Mesendoderm (in vitro differentiated cells): ENCODE measurements at regions not wholly inside any gene's neighbourhood (a gene's known extent, or its start where the extent isn't known, plus 50 kb on each side); places are given as distances from the start of the nearest gene placed in this dataset.
A peak's percentile ranks its signal among the peaks of the same experiment; 100 is the strongest.

Experiments used
- DNase-seq: peaks from one replicate; pipeline ENCODE4 v3.0.0; 2013
- H2AK5ac ChIP-seq: 2 replicates; pipeline ENCODE4 v1.6.1; 2013; ENCODE audit warnings: low read length, inconsistent platforms
- H2BK120ac ChIP-seq: 2 replicates; pipeline ENCODE4 v1.6.1; 2013; ENCODE audit warnings: low read depth, mild to moderate bottlenecking, low read length, moderate library complexity, mixed read lengths
- H2BK15ac ChIP-seq: replicated peaks from 2 replicates; pipeline ENCODE4 v1.6.1; 2013; ENCODE audit warnings: low read depth, mild to moderate bottlenecking, moderate library complexity
- H2BK5ac ChIP-seq: 2 replicates; pipeline ENCODE4 v1.6.1; 2013; ENCODE audit warnings: low read length, inconsistent platforms
- H3K18ac ChIP-seq: 2 replicates; pipeline ENCODE4 v1.6.1; 2013; ENCODE audit warnings: mild to moderate bottlenecking, low read length, mixed read lengths
- H3K23ac ChIP-seq: one replicate; pipeline ENCODE4 v1.6.1; 2013; ENCODE audit warnings: low read length
- H3K27ac ChIP-seq: 2 replicates; pipeline ENCODE4 v1.5.1; 2013; ENCODE audit warnings: low read depth, mild to moderate bottlenecking, inconsistent platforms, low read length, moderate library complexity
- H3K27me3 ChIP-seq: 2 replicates; pipeline ENCODE4 v1.6.1; 2013; ENCODE audit warnings: low read length, control low read depth, mild to moderate bottlenecking, inconsistent platforms; ENCODE audit not compliant: insufficient read depth, poor library complexity
- H3K36me3 ChIP-seq: 2 replicates; pipeline ENCODE4 v1.6.1; 2013; ENCODE audit warnings: low read length, inconsistent platforms; ENCODE audit not compliant: control insufficient read depth, insufficient read depth
- H3K4ac ChIP-seq: one replicate; pipeline ENCODE4 v1.6.1; 2013; ENCODE audit warnings: low read depth, mild to moderate bottlenecking, low read length, moderate library complexity
- H3K4me1 ChIP-seq: 2 replicates; pipeline ENCODE4 v1.6.1; 2013; ENCODE audit warnings: low read depth, low read length, inconsistent platforms; ENCODE audit not compliant: control insufficient read depth
- H3K4me2 ChIP-seq: 2 replicates; pipeline ENCODE4 v1.6.1; 2013; ENCODE audit warnings: low read length
- H3K4me3 ChIP-seq: 2 replicates; pipeline ENCODE4 v1.5.1; 2013; ENCODE audit warnings: mild to moderate bottlenecking, low read length
- H3K56ac ChIP-seq: one replicate; pipeline ENCODE4 v1.6.1; 2013; ENCODE audit warnings: low read length
- H3K79me1 ChIP-seq: 2 replicates; pipeline ENCODE4 v1.6.1; 2013; ENCODE audit warnings: low read length, inconsistent platforms
- H3K79me2 ChIP-seq: 2 replicates; pipeline ENCODE4 v1.6.1; 2013; ENCODE audit warnings: mild to moderate bottlenecking, low read length; ENCODE audit not compliant: control insufficient read depth, insufficient read depth
- H3K9ac ChIP-seq: 2 replicates; pipeline ENCODE4 v1.6.1; 2013; ENCODE audit warnings: low read length, inconsistent platforms
- H4K5ac ChIP-seq: one replicate; pipeline ENCODE4 v1.6.1; 2013; ENCODE audit warnings: low read length
- H4K8ac ChIP-seq: one replicate; pipeline ENCODE4 v1.6.1; 2013; ENCODE audit warnings: low read depth, mild to moderate bottlenecking, control low read depth, low read length, moderate library complexity
- WGBS: extraction: QIAGEN DNeasy Blood & Tissue Kit; methylation state at CpG from one replicate; pipeline ENCODE4 v1.1.7; 2013; ENCODE audit warnings: low lambda C conversion rate, missing lambda C conversion rate; ENCODE audit not compliant: insufficient coverage; ENCODE audit errors: extremely low coverage; 5-methylcytosine and 5-hydroxymethylcytosine counted together

- Histone ChIP-seq H3K18ac (no peak overlapping the region), H2BK120ac (no peak overlapping the region), H2AK5ac (no peak overlapping the region), H3K23ac (no peak overlapping the region), H2BK5ac (no peak overlapping the region), H3K4me3 (no peak overlapping the region), H3K4me1 (no peaks in the 10 kb centered on the region), H3K79me2 (no peaks in the 10 kb centered on the region), H3K79me1 (no peaks in the 10 kb centered on the region), H3K27ac (no peak overlapping the region), H4K5ac (no peak overlapping the region), H3K36me3 (no peaks in the 10 kb centered on the region), H2BK15ac (no peak overlapping the region), H3K27me3 (no peaks in the 10 kb centered on the region), H3K56ac (no peak overlapping the region), H3K4ac (no peak overlapping the region), H3K9ac (no peak overlapping the region), H3K4me2 (no peak overlapping the region), H4K8ac (no peak overlapping the region)
- no peak for DNase-seq
- no CpG with 5 or more reads among the region's 1 CpG for WGBS
Measured at GRCh38 chr5:164439799-164440198, 934.4 kb downstream of the MAT2B start.

GRCh38 chr5:164449460-164449859 is 944.0 kb downstream of the MAT2B start:
- no peaks in the 10 kb centered on the region for H3K79me1 ChIP-seq
- H2BK15ac ChIP-seq: no peak overlapping the region
- WGBS: no CpG with 5 or more reads among the region's 1 CpG

GRCh38 chr5:164466033-164466432 is 960.6 kb downstream of the MAT2B start:
- no peak for DNase-seq
- H4K8ac ChIP-seq: no peak overlapping the region
- H3K4ac ChIP-seq: no peak overlapping the region
- no peak overlapping the region for H2AK5ac ChIP-seq
- no peaks in the 10 kb centered on the region for H3K79me2 ChIP-seq
- H3K27ac ChIP-seq: no peak overlapping the region
- no peak overlapping the region for H2BK15ac ChIP-seq
- no peaks in the 10 kb centered on the region for H3K4me1 ChIP-seq
- H3K23ac ChIP-seq: no peak overlapping the region
- no peaks in the 10 kb centered on the region for H3K27me3 ChIP-seq
- no peak overlapping the region for H3K18ac ChIP-seq
- no peak overlapping the region for H3K56ac ChIP-seq
- H4K5ac ChIP-seq: no peak overlapping the region
- H2BK120ac ChIP-seq: no peak overlapping the region
- H2BK5ac ChIP-seq: no peak overlapping the region
- H3K9ac ChIP-seq: no peak overlapping the region
- H3K4me3 ChIP-seq: no peak overlapping the region
- H3K36me3 ChIP-seq: no peaks in the 10 kb centered on the region
- no peak overlapping the region for H3K4me2 ChIP-seq
- H3K79me1 ChIP-seq: no peaks in the 10 kb centered on the region

More at GRCh38 chr5:164449460-164449859, 944.0 kb downstream of the MAT2B start:
- no peaks in the 10 kb centered on the region for H3K27me3 ChIP-seq
- no peak overlapping the region for H4K5ac ChIP-seq
- DNase-seq: no peak
- H3K4me1 ChIP-seq: no peaks in the 10 kb centered on the region
- no peak overlapping the region for H3K18ac ChIP-seq
- H3K23ac ChIP-seq: no peak overlapping the region
- no peak overlapping the region for H3K27ac ChIP-seq
- no peak overlapping the region for H3K9ac ChIP-seq
- no peaks in the 10 kb centered on the region for H3K79me2 ChIP-seq
- no peak overlapping the region for H3K4me2 ChIP-seq
- H4K8ac ChIP-seq: no peak overlapping the region
- no peak overlapping the region for H2BK120ac ChIP-seq
- H3K36me3 ChIP-seq: no peaks in the 10 kb centered on the region
- no peak overlapping the region for H3K56ac ChIP-seq
- H2AK5ac ChIP-seq: no peak overlapping the region
- no peak overlapping the region for H2BK5ac ChIP-seq
- H3K4me3 ChIP-seq: no peak overlapping the region
- H3K4ac ChIP-seq: no peak overlapping the region

- Histone ChIP-seq H3K4ac (no peak overlapping the region), H2BK120ac (no peak overlapping the region), H3K79me1 (no peaks in the 10 kb centered on the region), H3K27me3 (no peaks in the 10 kb centered on the region), H3K18ac (no peak overlapping the region), H3K4me2 (no peak overlapping the region), H3K23ac (no peak overlapping the region), H3K79me2 (no peaks in the 10 kb centered on the region), H4K8ac (no peak overlapping the region), H2BK15ac (no peak overlapping the region), H2AK5ac (no peak overlapping the region), H3K56ac (no peak overlapping the region), H4K5ac (no peak overlapping the region), H3K4me3 (no peak overlapping the region), H3K9ac (no peak overlapping the region), H3K36me3 (no peaks in the 10 kb centered on the region), H3K27ac (no peak overlapping the region), H2BK5ac (no peak overlapping the region), H3K4me1 (no peaks in the 10 kb centered on the region)
- no CpG with 5 or more reads among the region's 1 CpG for WGBS
- no peak for DNase-seq
Measured at GRCh38 chr5:164470312-164470711, 964.9 kb downstream of the MAT2B start.

GRCh38 chr5:164472165-164472564 is 966.7 kb downstream of the MAT2B start:
- Histone ChIP-seq H3K36me3 (no peaks in the 10 kb centered on the region), H3K27ac (no peak overlapping the region), H3K4ac (no peak overlapping the region), H3K18ac (no peak overlapping the region), H3K4me3 (no peak overlapping the region), H2BK5ac (no peak overlapping the region), H3K4me1 (no peaks in the 10 kb centered on the region), H3K79me1 (no peaks in the 10 kb centered on the region), H4K5ac (no peak overlapping the region), H2BK120ac (no peak overlapping the region), H3K23ac (no peak overlapping the region), H4K8ac (no peak overlapping the region), H2BK15ac (no peak overlapping the region), H3K27me3 (no peaks in the 10 kb centered on the region), H3K4me2 (no peak overlapping the region), H3K79me2 (no peaks in the 10 kb centered on the region), H3K56ac (no peak overlapping the region), H2AK5ac (no peak overlapping the region), H3K9ac (no peak overlapping the region)
- DNase-seq: no peak
- WGBS: no CpG with 5 or more reads among the region's 1 CpG

- Histone ChIP-seq H4K5ac (no peak overlapping the region), H3K4me3 (no peak overlapping the region), H2BK120ac (no peak overlapping the region), H3K56ac (no peak overlapping the region), H3K27ac (no peak overlapping the region), H2BK15ac (no peak overlapping the region), H3K4me1 (no peaks in the 10 kb centered on the region), H3K4ac (no peak overlapping the region), H3K36me3 (no peaks in the 10 kb centered on the region), H3K9ac (no peak overlapping the region), H3K27me3 (no peaks in the 10 kb centered on the region), H2AK5ac (no peak overlapping the region), H3K18ac (no peak overlapping the region), H2BK5ac (no peak overlapping the region), H3K4me2 (no peak overlapping the region), H3K79me2 (no peaks in the 10 kb centered on the region), H4K8ac (no peak overlapping the region), H3K23ac (no peak overlapping the region), H3K79me1 (no peaks in the 10 kb centered on the region)
- no CpG with 5 or more reads among the region's 3 CpGs for WGBS
- peak; percentile 32 for DNase-seq
Measured at GRCh38 chr5:164475339-164475977, 970.0 kb downstream of the MAT2B start.
